Superior temporal gyrus (tissue), 1 donor: ENCODE measurements at regions not wholly inside any gene's neighbourhood (a gene's known extent, or its start where the extent isn't known, plus 50 kb on each side); places are given as distances from the start of the nearest gene placed in this dataset.
A peak's percentile ranks its signal among the peaks of the same experiment; 100 is the strongest.
"Not testable (repeated sequence)": the region's sequence is repeated elsewhere in the genome, so short reads cannot be mapped to it uniquely, and the experiment has no call there.

Source experiments
- DNase-seq: peaks from one replicate; pipeline ENCODE4 v3.0.0-alpha.2; 2016; ENCODE audit errors: extremely low spot score

DNA sequence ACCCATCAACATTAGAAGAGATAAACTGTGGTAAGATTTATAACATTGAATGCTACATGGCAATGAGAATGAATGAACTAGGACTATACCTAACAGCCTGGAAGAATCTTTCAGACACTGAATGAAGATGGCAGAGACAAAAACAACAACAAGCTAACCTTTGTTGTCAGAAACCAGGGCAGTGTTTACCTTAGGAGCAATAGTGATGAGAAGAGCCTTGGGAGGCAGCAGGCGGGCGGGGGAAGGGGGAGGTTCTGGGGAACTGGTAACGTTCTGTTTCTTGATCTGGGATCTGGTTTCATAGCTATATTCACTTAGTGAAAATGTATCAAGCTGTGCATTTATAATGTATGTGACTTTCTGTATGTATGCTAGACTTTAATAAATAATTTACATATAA is 139.0 kb upstream of the TNRC6C start:
- no peak for DNase-seq

DNA sequence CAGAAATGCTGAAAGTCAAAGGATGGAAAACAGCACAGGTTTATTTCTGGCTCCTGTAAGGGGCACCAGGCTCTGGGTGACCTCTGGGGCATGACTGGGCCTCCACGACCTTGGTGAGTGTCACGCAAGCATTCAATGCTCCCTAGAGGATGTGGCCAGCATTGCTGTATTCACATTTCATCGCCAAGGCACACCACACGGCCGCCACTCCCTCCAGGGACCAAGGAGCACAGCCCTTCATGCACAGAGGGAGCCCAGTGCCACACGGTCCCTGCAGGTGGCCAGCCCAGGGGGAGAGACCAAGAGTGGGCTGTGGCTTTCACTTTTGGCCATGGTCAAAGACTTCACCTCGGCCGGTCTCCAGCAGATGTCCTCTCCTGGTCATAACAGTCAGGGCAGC is 137.4 kb upstream of the TNRC6C start:
- DNase-seq, result no peak

DNA sequence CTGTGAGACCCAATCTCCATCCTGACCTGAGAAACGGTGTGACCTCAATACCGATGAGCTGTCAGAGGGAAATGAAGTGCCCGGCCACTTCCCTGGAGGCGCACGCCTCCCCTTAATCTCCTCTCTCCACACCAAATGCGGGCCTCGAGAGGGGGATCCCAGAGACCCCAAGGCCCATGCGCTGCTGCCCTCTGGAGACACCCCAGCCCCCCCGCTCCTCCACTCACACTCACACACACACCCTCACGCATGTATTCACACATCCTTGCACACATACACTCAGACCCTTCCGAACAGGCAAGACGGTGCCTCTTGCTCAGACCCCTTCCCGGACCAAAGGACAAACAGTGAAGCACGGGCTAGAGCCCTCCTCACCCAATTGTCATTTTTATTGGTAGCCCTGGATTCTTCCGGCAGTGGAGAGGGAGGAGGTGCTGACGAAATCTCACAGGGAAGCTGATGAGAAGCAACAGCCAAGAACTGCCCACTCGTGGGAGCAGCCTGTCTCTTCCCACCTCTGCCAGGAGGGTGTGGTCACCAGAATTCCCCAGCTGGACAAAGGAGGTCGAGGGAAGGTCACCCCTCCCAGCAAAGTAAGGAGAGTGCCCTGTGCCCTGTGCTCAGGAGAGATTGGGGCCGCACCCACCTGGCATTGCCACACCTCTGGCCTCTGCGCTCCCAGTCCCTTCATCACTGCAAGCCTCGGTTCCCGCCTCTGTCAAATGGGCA is 136.0 kb upstream of the TNRC6C start:
- no peak for DNase-seq

- no peak for DNase-seq
These were observed 134.3 kb upstream of the TNRC6C start for GRCh38 chr17:77824102-77824779.

GRCh38 chr17:77824780-77825280 is 133.7 kb upstream of the TNRC6C start:
- no peak for DNase-seq

DNA sequence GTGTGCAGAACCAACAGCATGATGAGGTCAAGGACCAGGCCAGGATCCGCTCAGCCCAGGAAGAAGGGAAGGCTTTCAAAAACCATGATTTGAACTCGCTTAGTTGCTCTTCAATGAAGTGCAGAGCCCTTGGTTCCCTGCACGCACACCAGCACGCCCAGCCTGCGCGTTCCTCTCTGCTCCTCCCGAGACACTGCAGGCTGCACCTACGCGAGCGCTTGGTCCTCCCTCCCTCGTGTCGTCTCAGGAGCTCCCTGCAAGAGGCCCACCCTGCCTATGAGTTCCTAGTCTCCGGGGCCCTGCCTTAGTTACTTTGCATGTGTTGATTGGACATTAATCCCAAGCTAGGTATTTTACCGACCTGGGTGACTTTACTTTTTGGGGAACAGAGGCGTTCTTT is 132.9 kb upstream of the TNRC6C start:
- no peak for DNase-seq

DNA sequence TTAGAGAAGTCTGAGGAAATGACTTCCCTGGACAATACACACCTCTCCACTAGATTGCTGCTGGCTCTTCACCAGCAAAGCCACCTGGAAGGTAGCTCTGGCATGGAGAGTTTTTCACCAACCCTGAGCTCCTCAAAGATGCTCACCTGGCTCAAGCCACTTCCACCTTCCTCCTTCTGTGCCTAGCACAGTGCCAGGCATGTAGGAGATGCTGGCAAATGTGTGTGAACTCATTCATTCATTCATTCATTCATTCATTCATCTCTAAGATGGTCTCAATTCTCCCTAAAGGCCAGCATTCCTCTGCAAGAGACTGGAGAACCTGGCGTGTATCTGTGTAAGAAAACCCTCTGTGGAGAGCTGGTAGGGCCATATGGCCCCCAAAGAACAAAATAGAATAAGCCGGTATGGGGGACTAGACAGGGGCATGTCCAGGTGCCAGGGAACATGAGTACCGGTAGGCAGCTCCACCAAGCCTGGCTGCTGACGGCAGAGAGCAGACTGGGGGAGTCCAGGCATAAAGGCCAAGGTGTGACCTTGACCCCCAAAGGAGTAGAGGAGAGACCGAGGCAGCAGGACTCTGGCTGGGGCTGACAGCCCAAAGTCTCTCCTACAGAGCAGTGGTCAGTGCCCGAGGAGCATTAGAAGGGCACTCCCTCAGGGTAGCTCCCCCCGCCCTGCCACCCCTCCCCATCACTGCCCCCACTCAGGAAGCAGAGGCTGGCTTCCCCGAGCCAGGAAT is 132.2 kb upstream of the TNRC6C start:
- no peak for DNase-seq

- no peak for DNase-seq
These were observed 131.5 kb upstream of the TNRC6C start for GRCh38 chr17:77827039-77827438.

- DNase-seq, result no peak
These were observed 131.0 kb upstream of the TNRC6C start for GRCh38 chr17:77827511-77827910.

- DNase-seq, result no peak
These were observed 129.6 kb upstream of the TNRC6C start for GRCh38 chr17:77828749-77829539.

- DNase-seq, result peak; percentile 40
These were observed 128.4 kb upstream of the TNRC6C start for GRCh38 chr17:77829843-77830799.

DNA sequence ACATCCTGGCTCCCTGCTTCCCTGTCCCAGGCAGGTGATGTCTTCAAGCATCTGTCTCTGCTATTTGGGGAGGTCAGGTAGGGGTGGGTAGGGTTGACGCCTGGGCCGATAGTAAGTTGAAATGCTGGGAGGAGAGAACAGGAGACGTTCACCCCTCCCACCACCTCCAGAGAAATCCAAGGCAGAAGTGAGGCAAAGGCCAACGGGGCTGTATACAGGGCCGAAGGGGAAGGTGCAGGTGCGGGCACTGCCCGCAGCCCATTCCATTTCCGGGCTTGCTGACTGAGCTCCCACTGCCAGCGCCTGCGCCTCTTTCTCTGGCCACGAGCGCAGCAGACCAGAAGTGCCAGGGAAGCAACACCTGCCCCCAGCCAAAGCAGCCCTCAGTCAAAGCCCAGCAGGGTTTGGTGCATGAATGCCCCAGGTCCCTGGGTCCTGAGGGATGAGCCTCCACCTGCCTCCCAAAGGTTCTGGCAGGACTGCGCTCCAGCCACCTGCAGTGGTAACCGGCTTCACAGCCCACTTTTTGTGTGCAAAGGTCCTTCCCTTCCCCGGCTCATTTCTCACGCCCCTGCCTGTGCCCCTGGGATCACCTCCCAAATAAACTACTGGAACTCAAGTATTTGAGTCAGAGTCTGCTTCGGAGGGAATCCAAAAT is 127.6 kb upstream of the TNRC6C start:
- no peak for DNase-seq

- peak; percentile 52 for DNase-seq
These were observed 126.9 kb upstream of the TNRC6C start for GRCh38 chr17:77831474-77832179.

- DNase-seq, result no peak
These were observed 126.3 kb upstream of the TNRC6C start for GRCh38 chr17:77832180-77832560.

GRCh38 chr17:77833769-77834168 is 124.7 kb upstream of the TNRC6C start:
- no peak for DNase-seq

DNA sequence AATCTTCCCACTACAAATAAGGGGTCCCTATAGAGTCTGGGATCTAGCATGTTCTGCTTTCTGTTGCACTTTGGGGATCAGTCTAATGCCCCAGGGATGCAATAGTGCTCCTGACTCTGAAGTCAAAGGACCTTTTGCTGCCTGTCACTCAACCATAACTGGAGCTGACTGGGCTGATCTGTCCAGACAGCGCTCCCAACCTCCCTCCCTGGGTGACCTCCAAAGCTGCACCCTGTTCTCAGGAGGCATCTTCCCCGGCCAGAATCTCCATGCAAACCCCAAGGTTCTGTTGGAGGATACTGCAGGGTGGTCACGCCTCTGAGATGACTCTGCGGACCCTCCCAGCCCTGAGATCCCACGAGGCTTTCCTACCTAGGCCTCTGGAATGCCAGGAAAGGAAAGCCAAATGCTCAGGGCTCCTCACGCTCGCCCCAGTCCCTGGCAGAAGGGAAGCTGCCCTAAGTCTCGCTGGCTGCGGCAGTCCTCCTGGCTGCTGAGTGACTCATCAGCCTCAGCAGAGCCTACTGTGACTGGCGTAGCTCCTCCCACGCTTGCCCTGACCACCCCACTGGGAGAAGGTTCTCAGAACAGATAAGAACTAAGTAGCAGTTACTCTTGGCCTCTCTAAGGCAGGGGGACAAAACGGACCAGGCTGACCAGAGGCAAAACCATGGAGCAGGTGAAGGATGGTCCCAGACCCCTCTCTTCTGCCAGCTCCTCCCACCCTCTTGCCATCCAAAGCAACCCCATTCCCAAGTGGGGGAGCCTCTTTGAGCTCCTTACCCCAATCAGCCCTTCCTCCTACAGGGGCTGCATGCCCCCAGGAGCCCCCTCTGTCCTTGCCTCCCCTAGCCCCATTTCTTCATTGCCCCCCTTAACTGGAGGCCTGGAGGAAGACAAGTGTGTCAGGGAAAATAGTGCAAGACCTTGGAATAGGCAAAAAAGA is 124.1 kb upstream of the TNRC6C start:
- DNase-seq, result no peak

GRCh38 chr17:77836557-77837041 is 121.9 kb upstream of the TNRC6C start:
- no peak for DNase-seq

- not testable (repeated sequence) for DNase-seq
These were observed 121.4 kb upstream of the TNRC6C start for GRCh38 chr17:77837072-77837471.
